GM12878 (cell line): ENCODE measurements at regions not wholly inside any gene's neighbourhood (a gene's known extent, or its start where the extent isn't known, plus 50 kb on each side); places are given as distances from the start of the nearest gene placed in this dataset.

Experiments used
- ATAC-seq: fragments of 200-7000 bp; cut with Tn5 transposase; 3 replicates; pipeline ENCODE4 v1.9.1; 2020; ENCODE audit warnings: mild to moderate bottlenecking, moderate library complexity
- BruUV-seq: library from RNA; stranded (reverse); fragments of 400-500 nt; replicated peaks from 2 replicates; lab custom pipeline; 2021; lab: Mats Ljungman, UMichigan
- CTCF ChIA-PET: fragments of 300-600 bp; sonication (Branson Sonifier 250); formaldehyde crosslinking; extraction: SDS; loops from one replicate; lab custom pipeline; 2021; ENCODE audit warnings: inconsistent platforms; lab: Yijun Ruan, JAX
- POLR2A ChIA-PET: fragments of 350-600 bp; formaldehyde crosslinking; extraction: SDS; loops from one replicate; lab custom pipeline; 2021; ENCODE audit warnings: inconsistent platforms; lab: Charles Lee
- RAD21 ChIA-PET: fragments of 300-600 bp; sonication (Branson Sonifier 250); formaldehyde crosslinking; loops from one replicate; lab custom pipeline; 2023; ENCODE audit warnings: antibody characterized with exemption; ENCODE audit not compliant: unreplicated experiment; lab: Charles Lee
- SMC1A ChIA-PET: fragments of 300-600 bp; sonication (Branson Sonifier 250); formaldehyde crosslinking; loops from one replicate; lab custom pipeline; 2023; ENCODE audit not compliant: unreplicated experiment, uncharacterized antibody; lab: Charles Lee
- DNase-seq: peaks from one replicate; pipeline ENCODE4 v3.0.0-alpha.2; 2011; ENCODE audit warnings: low read depth, low spot score
- FAIRE-seq: peaks from 3 replicates; lab custom pipeline; 2011; peaks lifted over from hg19 to GRCh38; lab: Jason Lieb, UNC
- H2AFZ ChIP-seq: 2 replicates; pipeline ENCODE4 v1.6.0; 2011; ENCODE audit warnings: low read depth, low read length, control low read depth; ENCODE audit not compliant: control insufficient read depth
- H3K27ac ChIP-seq: 2 replicates; pipeline ENCODE4 v1.5.1; 2011; ENCODE audit warnings: control low read depth; ENCODE audit not compliant: control insufficient read depth, insufficient read depth
- H3K27me3 ChIP-seq, 2 experiments: replicated peaks in 1 of 2; 2 replicates each; pipeline versions ENCODE4 v1.6.0 to v1.6.1; 2011; ENCODE audit warnings: low read length in 1 of 2; ENCODE audit not compliant: control insufficient read depth in 2 of 2, insufficient read depth in 2 of 2
- H3K36me3 ChIP-seq, 2 experiments: 2 replicates each; pipeline ENCODE4 v1.5.1; 2011; ENCODE audit warnings: low read length in 1 of 2; ENCODE audit not compliant: control insufficient read depth in 2 of 2, insufficient read depth in 2 of 2
- H3K4me1 ChIP-seq: 2 replicates; pipeline ENCODE4 v1.6.1; 2011; ENCODE audit warnings: mild to moderate bottlenecking, low read length, moderate library complexity, mixed read lengths; ENCODE audit not compliant: control insufficient read depth, insufficient read depth
- H3K4me2 ChIP-seq: 2 replicates; pipeline ENCODE4 v1.6.0; 2011; ENCODE audit warnings: control low read depth; ENCODE audit not compliant: control insufficient read depth, insufficient read depth
- H3K4me3 ChIP-seq: fragments of 200-600 bp; sonication (generic); 2 replicates; pipeline ENCODE4 v1.5.1; 2016
- H3K79me2 ChIP-seq: 2 replicates; pipeline ENCODE4 v1.6.0; 2011; ENCODE audit warnings: low read length; ENCODE audit not compliant: control insufficient read depth, insufficient read depth
- H3K9ac ChIP-seq: 2 replicates; pipeline ENCODE4 v1.8.0; 2011; ENCODE audit warnings: low read length, control low read depth, mixed read lengths; ENCODE audit not compliant: control insufficient read depth, insufficient read depth
- H3K9me3 ChIP-seq: replicated peaks from 3 replicates; pipeline ENCODE4 v1.5.1; 2011; ENCODE audit warnings: mild to moderate bottlenecking, low read length; ENCODE audit not compliant: control insufficient read depth, insufficient read depth
- H4K20me1 ChIP-seq: 2 replicates; pipeline ENCODE4 v1.6.0; 2011; ENCODE audit not compliant: control insufficient read depth, insufficient read depth
- FOS ChIP-seq: IDR thresholded peaks from 3 replicates; pipeline ENCODE4 v1.6.1; 2011; ENCODE audit warnings: borderline replicate concordance; ENCODE audit not compliant: insufficient read length; ENCODE audit errors: extremely low read depth
- JUNB ChIP-seq: IDR thresholded peaks from 2 replicates; pipeline ENCODE4 v1.6.1; 2016; ENCODE audit warnings: antibody characterized with exemption, mild to moderate bottlenecking
- KLF5 ChIP-seq: fragments of 450-650 bp; IDR thresholded peaks from 2 replicates; pipeline ENCODE4 v1.6.1; 2014; ENCODE audit warnings: mild to moderate bottlenecking; ENCODE audit not compliant: partially characterized antibody
- NFIC ChIP-seq: IDR thresholded peaks from 2 replicates; pipeline ENCODE4 v1.6.1; 2012; ENCODE audit warnings: low read depth, mild to moderate bottlenecking, inconsistent platforms, low read length, moderate library complexity
- PAX5 ChIP-seq: IDR thresholded peaks from 2 replicates; pipeline ENCODE4 v1.6.1; 2011; ENCODE audit warnings: low read depth, low read length, borderline replicate concordance
- POLR2AphosphoS5 ChIP-seq: IDR thresholded peaks from 2 replicates; pipeline ENCODE4 v1.6.1; 2011; ENCODE audit warnings: mild to moderate bottlenecking, low read length, inconsistent platforms
- RBBP5 ChIP-seq: fragments of 200-600 bp; sonication (generic); conservative IDR thresholded peaks from 2 replicates; pipeline ENCODE4 v1.6.1; 2016
- REST ChIP-seq: IDR thresholded peaks from 2 replicates; pipeline ENCODE4 v1.6.1; 2012; ENCODE audit warnings: mild to moderate bottlenecking, low read depth, low read length
- SRF ChIP-seq, 2 experiments: IDR thresholded peaks; 2 replicates each; pipeline ENCODE4 v1.6.1; 2011; ENCODE audit warnings: low read depth in 2 of 2, low read length in 2 of 2, mild to moderate bottlenecking in 1 of 2, moderate library complexity in 1 of 2
- TARDBP ChIP-seq: IDR thresholded peaks from 2 replicates; pipeline ENCODE4 v1.6.1; 2016; ENCODE audit warnings: borderline replicate concordance
- YY1 ChIP-seq: IDR thresholded peaks from 2 replicates; pipeline ENCODE4 v1.6.1; 2011; ENCODE audit warnings: low read depth, mild to moderate bottlenecking, low read length
- ZSCAN29 ChIP-seq: fragments of 450-650 bp; IDR thresholded peaks from 2 replicates; pipeline ENCODE4 v1.6.1; 2017; ENCODE audit warnings: mild to moderate bottlenecking, moderate library complexity
- in situ Hi-C: fragments of 300-500 bp; cut with MboI; formaldehyde crosslinking; loops from 9 replicates; pipeline ENCODE4 v1.14.3; 2018; ENCODE audit warnings: mixed read lengths
- intact Hi-C: fragments of 100-400 bp; cut with micrococcal nuclease; formaldehyde crosslinking; loops from one replicate; pipeline ENCODE4 v1.14.2; 2022; ENCODE audit not compliant: unreplicated experiment
- TF ChIP-seq, protein P1 (sequence below): fragments of 450-650 bp; formaldehyde crosslinking; IDR thresholded peaks from 2 replicates; pipeline ENCODE4 v1.4.0; 2020; ENCODE audit warnings: mild to moderate bottlenecking, moderate library complexity
- TF ChIP-seq, protein P2 (sequence below): fragments of 450-650 bp; IDR thresholded peaks from 2 replicates; pipeline ENCODE4 v1.6.1; 2017; ENCODE audit warnings: low read depth, mild to moderate bottlenecking, moderate library complexity
- TF ChIP-seq, protein P3 (sequence below): IDR thresholded peaks from 2 replicates; pipeline ENCODE4 v1.6.1; 2012; ENCODE audit warnings: low read depth, low read length, improper control_type of control experiment

- Histone ChIP-seq H3K36me3 (no peaks in the 10 kb centered on the region), H3K9ac (no peak overlapping the region), H3K27me3 (no peaks in the 10 kb centered on the region), H3K4me1 (no peaks in the 10 kb centered on the region), H4K20me1 (no peaks in the 10 kb centered on the region), H3K27ac (no peak overlapping the region), H3K79me2 (no peaks in the 10 kb centered on the region)
- FAIRE-seq = no peak
- CTCF ChIA-PET = no interaction called here
- ATAC-seq = no peak
- BruUV-seq = no TSS peak
- SMC1A ChIA-PET = no interaction called here
- RAD21 ChIA-PET = interaction anchor here (1.0 to 1.1 kb wide), 2 partner anchors 11 to 42 kb away, joined by 3 read pairs; no protein-coding TSS in a partner anchor
- DNase-seq = no peak
- in situ Hi-C loops = no loop called here
- no peak for TF ChIP-seq YY1
- TF ChIP-seq, protein P1, sequence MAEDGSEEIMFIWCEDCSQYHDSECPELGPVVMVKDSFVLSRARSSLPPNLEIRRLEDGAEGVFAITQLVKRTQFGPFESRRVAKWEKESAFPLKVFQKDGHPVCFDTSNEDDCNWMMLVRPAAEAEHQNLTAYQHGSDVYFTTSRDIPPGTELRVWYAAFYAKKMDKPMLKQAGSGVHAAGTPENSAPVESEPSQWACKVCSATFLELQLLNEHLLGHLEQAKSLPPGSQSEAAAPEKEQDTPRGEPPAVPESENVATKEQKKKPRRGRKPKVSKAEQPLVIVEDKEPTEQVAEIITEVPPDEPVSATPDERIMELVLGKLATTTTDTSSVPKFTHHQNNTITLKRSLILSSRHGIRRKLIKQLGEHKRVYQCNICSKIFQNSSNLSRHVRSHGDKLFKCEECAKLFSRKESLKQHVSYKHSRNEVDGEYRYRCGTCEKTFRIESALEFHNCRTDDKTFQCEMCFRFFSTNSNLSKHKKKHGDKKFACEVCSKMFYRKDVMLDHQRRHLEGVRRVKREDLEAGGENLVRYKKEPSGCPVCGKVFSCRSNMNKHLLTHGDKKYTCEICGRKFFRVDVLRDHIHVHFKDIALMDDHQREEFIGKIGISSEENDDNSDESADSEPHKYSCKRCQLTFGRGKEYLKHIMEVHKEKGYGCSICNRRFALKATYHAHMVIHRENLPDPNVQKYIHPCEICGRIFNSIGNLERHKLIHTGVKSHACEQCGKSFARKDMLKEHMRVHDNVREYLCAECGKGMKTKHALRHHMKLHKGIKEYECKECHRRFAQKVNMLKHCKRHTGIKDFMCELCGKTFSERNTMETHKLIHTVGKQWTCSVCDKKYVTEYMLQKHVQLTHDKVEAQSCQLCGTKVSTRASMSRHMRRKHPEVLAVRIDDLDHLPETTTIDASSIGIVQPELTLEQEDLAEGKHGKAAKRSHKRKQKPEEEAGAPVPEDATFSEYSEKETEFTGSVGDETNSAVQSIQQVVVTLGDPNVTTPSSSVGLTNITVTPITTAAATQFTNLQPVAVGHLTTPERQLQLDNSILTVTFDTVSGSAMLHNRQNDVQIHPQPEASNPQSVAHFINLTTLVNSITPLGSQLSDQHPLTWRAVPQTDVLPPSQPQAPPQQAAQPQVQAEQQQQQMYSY = no peak
- TF ChIP-seq, protein P2, sequence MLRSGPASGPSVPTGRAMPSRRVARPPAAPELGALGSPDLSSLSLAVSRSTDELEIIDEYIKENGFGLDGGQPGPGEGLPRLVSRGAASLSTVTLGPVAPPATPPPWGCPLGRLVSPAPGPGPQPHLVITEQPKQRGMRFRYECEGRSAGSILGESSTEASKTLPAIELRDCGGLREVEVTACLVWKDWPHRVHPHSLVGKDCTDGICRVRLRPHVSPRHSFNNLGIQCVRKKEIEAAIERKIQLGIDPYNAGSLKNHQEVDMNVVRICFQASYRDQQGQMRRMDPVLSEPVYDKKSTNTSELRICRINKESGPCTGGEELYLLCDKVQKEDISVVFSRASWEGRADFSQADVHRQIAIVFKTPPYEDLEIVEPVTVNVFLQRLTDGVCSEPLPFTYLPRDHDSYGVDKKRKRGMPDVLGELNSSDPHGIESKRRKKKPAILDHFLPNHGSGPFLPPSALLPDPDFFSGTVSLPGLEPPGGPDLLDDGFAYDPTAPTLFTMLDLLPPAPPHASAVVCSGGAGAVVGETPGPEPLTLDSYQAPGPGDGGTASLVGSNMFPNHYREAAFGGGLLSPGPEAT = no peak
- TF ChIP-seq JUNB = no peak
- TF ChIP-seq, protein P3, sequence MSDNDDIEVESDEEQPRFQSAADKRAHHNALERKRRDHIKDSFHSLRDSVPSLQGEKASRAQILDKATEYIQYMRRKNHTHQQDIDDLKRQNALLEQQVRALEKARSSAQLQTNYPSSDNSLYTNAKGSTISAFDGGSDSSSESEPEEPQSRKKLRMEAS = no peak
- TF ChIP-seq FOS = no peak
- TF ChIP-seq SRF (IDR thresholded peaks at IDR 0.05; ENCODE audit: low read depth in 2 of 2, low read length in 2 of 2) = no peak
- no peak for TF ChIP-seq REST
- no peak for TF ChIP-seq PAX5
- no peak for TF ChIP-seq KLF5
- no peak for TF ChIP-seq NFIC
- no peak for TF ChIP-seq TARDBP
- no peak for TF ChIP-seq ZSCAN29
- TF ChIP-seq RBBP5 = no peak
- no peak for TF ChIP-seq POLR2AphosphoS5
- TF ChIP-seq, all 136 proteins: peak for 0
- POLR2A ChIA-PET = interaction anchor here (1.2 kb wide), 1 partner anchor 10 kb away, joined by 3 read pairs; no protein-coding TSS in a partner anchor
- no peaks in the 10 kb centered on the region for H3K9me3 ChIP-seq
- H3K4me3 ChIP-seq = no peak overlapping the region
- intact Hi-C loops = loop anchor here (5.0 kb wide), 1 partner anchor 73 kb away; no protein-coding TSS in a partner anchor
- no peak overlapping the region for H2AFZ ChIP-seq
- H3K4me2 ChIP-seq = no peak overlapping the region
Observed at GRCh38 chr4:80129785-80130184, 56.8 kb upstream of the ANTXR2 start.
